HEK293 (cell line): ENCODE measurements at regions not wholly inside any gene's neighbourhood (a gene's known extent, or its start where the extent isn't known, plus 50 kb on each side); places are given as distances from the start of the nearest gene placed in this dataset.

Experiments used
- CTCF ChIA-PET: fragments of 350-600 bp; formaldehyde crosslinking; extraction: SDS; loops from one replicate; lab custom pipeline; 2021; ENCODE audit warnings: antibody characterized with exemption; lab: Yijun Ruan, JAX
- POLR2A ChIA-PET: fragments of 300-600 bp; formaldehyde crosslinking; extraction: SDS; loops from one replicate; lab custom pipeline; 2020; ENCODE audit warnings: antibody characterized with exemption, inconsistent platforms; lab: Yijun Ruan, JAX
- H3K27ac ChIP-seq: fragments of 200-500 bp; sonication (Bioruptor generic); 2 replicates; pipeline ENCODE4 v1.5.1; 2014; ENCODE audit warnings: low read depth, low read length, control low read depth, inconsistent platforms; ENCODE audit errors: extremely low read depth
- H3K36me3 ChIP-seq, 2 experiments: fragments of 200-500 bp in 1 of 2; sonication (Bioruptor generic) in 1 of 2; 1 replicate in 1 of 2; 2 replicates in 1 of 2; pipeline ENCODE4 v1.5.1; 2014 to 2017; ENCODE audit warnings: inconsistent platforms in 2 of 2, low read length in 2 of 2; ENCODE audit not compliant: control insufficient read depth in 2 of 2, insufficient read depth in 1 of 2
- H3K4me1 ChIP-seq: fragments of 200-500 bp; sonication (Bioruptor generic); 2 replicates; pipeline ENCODE4 v1.5.1; 2014; ENCODE audit warnings: mild to moderate bottlenecking, low read length, inconsistent platforms; ENCODE audit not compliant: control insufficient read depth, insufficient read depth
- H3K4me3 ChIP-seq: 2 replicates; pipeline ENCODE4 v1.5.1; 2011; ENCODE audit warnings: low read depth, mild to moderate bottlenecking, control low read depth, low read length, moderate library complexity
- H3K9me3 ChIP-seq: fragments of 200-500 bp; sonication (Bioruptor generic); 2 replicates; pipeline ENCODE4 v1.5.1; 2014; ENCODE audit warnings: low read depth, low read length, inconsistent platforms; ENCODE audit not compliant: control insufficient read depth, insufficient read depth
- BCL11A ChIP-seq: fragments of 450-650 bp; formaldehyde crosslinking; IDR thresholded peaks from 2 replicates; pipeline ENCODE4 v1.5.1; 2016; ENCODE audit warnings: low read depth, missing biosample characterization, missing genetic modification characterization
- GLI2 ChIP-seq: fragments of 450-650 bp; formaldehyde crosslinking; IDR thresholded peaks from 2 replicates; pipeline ENCODE4; 2017; ENCODE audit warnings: missing biosample characterization, missing genetic modification characterization, low read depth, borderline replicate concordance
- SCRT2 ChIP-seq: fragments of 450-650 bp; formaldehyde crosslinking; IDR thresholded peaks from 2 replicates; pipeline ENCODE4 v1.5.1; 2016; ENCODE audit warnings: missing biosample characterization, missing genetic modification characterization
- SP3 ChIP-seq: fragments of 450-650 bp; formaldehyde crosslinking; IDR thresholded peaks from 2 replicates; pipeline ENCODE4 v1.5.1; 2016; ENCODE audit warnings: missing biosample characterization, missing genetic modification characterization
- ZBTB20 ChIP-seq: fragments of 450-650 bp; formaldehyde crosslinking; IDR thresholded peaks from 2 replicates; pipeline ENCODE4 v1.5.1; 2016; ENCODE audit warnings: missing biosample characterization, missing genetic modification characterization
- ZFP3 ChIP-seq: fragments of 450-650 bp; formaldehyde crosslinking; IDR thresholded peaks from 2 replicates; pipeline ENCODE4 v1.5.1; 2016; ENCODE audit warnings: low read depth, missing biosample characterization, missing genetic modification characterization
- ZNF214 ChIP-seq: fragments of 450-650 bp; formaldehyde crosslinking; IDR thresholded peaks from 2 replicates; pipeline ENCODE4 v1.5.1; 2017; ENCODE audit warnings: missing biosample characterization, mild to moderate bottlenecking, missing genetic modification characterization, borderline replicate concordance
- ZNF221 ChIP-seq: fragments of 450-650 bp; formaldehyde crosslinking; IDR thresholded peaks from 2 replicates; pipeline ENCODE4 v1.5.1; 2017; ENCODE audit warnings: missing biosample characterization, missing genetic modification characterization, borderline replicate concordance
- ZNF223 ChIP-seq: fragments of 450-650 bp; formaldehyde crosslinking; IDR thresholded peaks from 2 replicates; pipeline ENCODE4 v1.5.1; 2016; ENCODE audit warnings: missing biosample characterization, missing genetic modification characterization
- ZNF248 ChIP-seq: fragments of 450-650 bp; formaldehyde crosslinking; IDR thresholded peaks from 2 replicates; pipeline ENCODE4 v1.5.1; 2017; ENCODE audit warnings: missing biosample characterization, missing genetic modification characterization
- ZNF302 ChIP-seq: fragments of 450-650 bp; formaldehyde crosslinking; IDR thresholded peaks from 2 replicates; pipeline ENCODE4 v1.5.1; 2016; ENCODE audit warnings: missing biosample characterization, missing genetic modification characterization, low read depth
- ZNF37A ChIP-seq: fragments of 450-650 bp; IDR thresholded peaks from 2 replicates; pipeline ENCODE4 v1.5.1; 2018; ENCODE audit warnings: missing biosample characterization, missing genetic modification characterization
- ZNF548 ChIP-seq: fragments of 450-650 bp; formaldehyde crosslinking; IDR thresholded peaks from 2 replicates; pipeline ENCODE4 v1.5.1; 2016; ENCODE audit warnings: missing biosample characterization, missing genetic modification characterization
- ZNF776 ChIP-seq: fragments of 450-650 bp; formaldehyde crosslinking; IDR thresholded peaks from 2 replicates; pipeline ENCODE4 v1.5.0; 2017; ENCODE audit warnings: missing biosample characterization, missing genetic modification characterization, borderline replicate concordance
- TF ChIP-seq, protein P1 (sequence below): fragments of 450-650 bp; formaldehyde crosslinking; IDR thresholded peaks from 2 replicates; pipeline ENCODE4 v1.5.1; 2016; ENCODE audit warnings: missing biosample characterization, missing genetic modification characterization, low read depth
- TF ChIP-seq, protein P2 (sequence below): fragments of 450-650 bp; formaldehyde crosslinking; IDR thresholded peaks from 2 replicates; pipeline ENCODE4 v1.5.1; 2016; ENCODE audit warnings: missing biosample characterization, missing genetic modification characterization
- TF ChIP-seq, protein P3 (sequence below): fragments of 450-650 bp; formaldehyde crosslinking; IDR thresholded peaks from 2 replicates; pipeline ENCODE4 v1.5.1; 2016; ENCODE audit warnings: missing biosample characterization, missing genetic modification characterization
- TF ChIP-seq, protein P4 (sequence below): fragments of 450-650 bp; formaldehyde crosslinking; IDR thresholded peaks from 2 replicates; pipeline ENCODE4; 2016; ENCODE audit warnings: missing biosample characterization, missing genetic modification characterization
- TF ChIP-seq, protein P5 (sequence below): fragments of 450-650 bp; formaldehyde crosslinking; IDR thresholded peaks from 2 replicates; pipeline ENCODE4 v1.5.1; 2016; ENCODE audit warnings: missing biosample characterization, missing genetic modification characterization
- TF ChIP-seq, protein P6 (sequence below): fragments of 450-650 bp; formaldehyde crosslinking; IDR thresholded peaks from 2 replicates; pipeline ENCODE4 v1.5.1; 2017; ENCODE audit warnings: missing biosample characterization, missing genetic modification characterization
- TF ChIP-seq, protein P7 (sequence below): fragments of 450-650 bp; formaldehyde crosslinking; IDR thresholded peaks from 2 replicates; pipeline ENCODE4 v1.5.1; 2016; ENCODE audit warnings: missing biosample characterization, missing genetic modification characterization

DNA sequence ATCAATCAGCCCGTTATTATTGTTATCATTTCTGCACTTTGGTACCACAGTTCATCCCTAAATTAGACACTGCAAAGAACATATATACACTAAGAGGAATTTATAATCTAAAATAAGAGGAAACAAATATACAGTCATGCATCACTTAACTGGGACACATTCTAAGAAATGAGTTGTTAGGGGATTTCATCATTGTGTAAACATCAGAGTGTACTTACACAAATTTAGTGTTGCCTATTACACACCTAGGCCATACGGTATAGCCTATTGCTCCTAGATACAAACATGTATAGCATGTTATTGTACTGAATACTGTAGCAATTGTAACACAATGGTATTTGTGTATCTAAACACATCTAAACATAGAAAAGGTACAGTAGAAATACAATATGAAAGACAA lies 190.5 kb downstream of the BMP4 start:
- Histone ChIP-seq H3K4me3 (no peak overlapping the region), H3K4me1 (no peaks in the 10 kb centered on the region), H3K9me3 (no peaks in the 10 kb centered on the region), H3K27ac (no peak overlapping the region), H3K36me3 (no peaks in the 10 kb centered on the region)
- TF ChIP-seq ZNF776 (tag by site-specific recombination) (no peak), ZNF223 (no peak), ZNF548 (tag by site-specific recombination) (no peak), SCRT2 (no peak), ZNF37A (tag by site-specific recombination) (no peak), GLI2 (tag by site-specific recombination) (no peak), ZBTB20 (no peak)
- TF ChIP-seq, protein P1, sequence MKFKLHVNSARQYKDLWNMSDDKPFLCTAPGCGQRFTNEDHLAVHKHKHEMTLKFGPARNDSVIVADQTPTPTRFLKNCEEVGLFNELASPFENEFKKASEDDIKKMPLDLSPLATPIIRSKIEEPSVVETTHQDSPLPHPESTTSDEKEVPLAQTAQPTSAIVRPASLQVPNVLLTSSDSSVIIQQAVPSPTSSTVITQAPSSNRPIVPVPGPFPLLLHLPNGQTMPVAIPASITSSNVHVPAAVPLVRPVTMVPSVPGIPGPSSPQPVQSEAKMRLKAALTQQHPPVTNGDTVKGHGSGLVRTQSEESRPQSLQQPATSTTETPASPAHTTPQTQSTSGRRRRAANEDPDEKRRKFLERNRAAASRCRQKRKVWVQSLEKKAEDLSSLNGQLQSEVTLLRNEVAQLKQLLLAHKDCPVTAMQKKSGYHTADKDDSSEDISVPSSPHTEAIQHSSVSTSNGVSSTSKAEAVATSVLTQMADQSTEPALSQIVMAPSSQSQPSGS (tag by site-specific recombination), result no peak
- ChIA-PET CTCF (interaction anchor here (0.9 kb wide), 1 partner anchor 84 kb away, joined by 3 read pairs; no protein-coding TSS in a partner anchor), POLR2A (no interaction called here)

DNA sequence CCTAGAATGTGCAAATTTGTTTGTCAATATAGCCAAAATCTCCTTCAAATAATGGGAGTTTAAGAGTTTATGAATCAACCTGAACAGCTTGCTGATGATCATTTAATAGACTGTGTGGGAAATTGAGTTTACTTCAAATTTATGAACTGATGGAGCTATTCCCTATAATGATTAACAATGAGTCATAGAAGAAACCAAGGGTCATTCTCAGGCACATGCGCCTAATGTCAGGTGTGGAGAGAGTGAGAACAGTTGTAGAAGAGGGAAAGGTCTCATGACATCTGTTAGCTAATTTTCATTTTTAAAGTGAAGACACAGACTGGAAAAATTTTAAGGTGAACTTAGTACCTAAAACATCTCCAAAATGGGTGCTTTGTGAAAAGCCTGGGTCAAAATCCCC lies 191.8 kb downstream of the BMP4 start:
- ChIA-PET CTCF (interaction anchor here (0.9 kb wide), 1 partner anchor 225 kb away, joined by 4 read pairs; no protein-coding TSS in a partner anchor), POLR2A (no interaction called here)
- Histone ChIP-seq H3K36me3 (no peaks in the 10 kb centered on the region), H3K27ac (no peak overlapping the region), H3K4me1 (no peaks in the 10 kb centered on the region), H3K4me3 (no peak overlapping the region), H3K9me3 (no peaks in the 10 kb centered on the region)
- TF ChIP-seq, protein P2, sequence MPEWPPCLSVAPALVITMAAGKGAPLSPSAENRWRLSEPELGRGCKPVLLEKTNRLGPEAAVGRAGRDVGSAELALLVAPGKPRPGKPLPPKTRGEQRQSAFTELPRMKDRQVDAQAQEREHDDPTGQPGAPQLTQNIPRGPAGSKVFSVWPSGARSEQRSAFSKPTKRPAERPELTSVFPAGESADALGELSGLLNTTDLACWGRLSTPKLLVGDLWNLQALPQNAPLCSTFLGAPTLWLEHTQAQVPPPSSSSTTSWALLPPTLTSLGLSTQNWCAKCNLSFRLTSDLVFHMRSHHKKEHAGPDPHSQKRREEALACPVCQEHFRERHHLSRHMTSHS, result no peak
- TF ChIP-seq ZNF214, result no peak
- TF ChIP-seq, protein P3, sequence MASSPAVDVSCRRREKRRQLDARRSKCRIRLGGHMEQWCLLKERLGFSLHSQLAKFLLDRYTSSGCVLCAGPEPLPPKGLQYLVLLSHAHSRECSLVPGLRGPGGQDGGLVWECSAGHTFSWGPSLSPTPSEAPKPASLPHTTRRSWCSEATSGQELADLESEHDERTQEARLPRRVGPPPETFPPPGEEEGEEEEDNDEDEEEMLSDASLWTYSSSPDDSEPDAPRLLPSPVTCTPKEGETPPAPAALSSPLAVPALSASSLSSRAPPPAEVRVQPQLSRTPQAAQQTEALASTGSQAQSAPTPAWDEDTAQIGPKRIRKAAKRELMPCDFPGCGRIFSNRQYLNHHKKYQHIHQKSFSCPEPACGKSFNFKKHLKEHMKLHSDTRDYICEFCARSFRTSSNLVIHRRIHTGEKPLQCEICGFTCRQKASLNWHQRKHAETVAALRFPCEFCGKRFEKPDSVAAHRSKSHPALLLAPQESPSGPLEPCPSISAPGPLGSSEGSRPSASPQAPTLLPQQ, result no peak
- no peak for TF ChIP-seq ZNF248
- no peak for TF ChIP-seq SP3 (tag by site-specific recombination)
- TF ChIP-seq, protein P4, sequence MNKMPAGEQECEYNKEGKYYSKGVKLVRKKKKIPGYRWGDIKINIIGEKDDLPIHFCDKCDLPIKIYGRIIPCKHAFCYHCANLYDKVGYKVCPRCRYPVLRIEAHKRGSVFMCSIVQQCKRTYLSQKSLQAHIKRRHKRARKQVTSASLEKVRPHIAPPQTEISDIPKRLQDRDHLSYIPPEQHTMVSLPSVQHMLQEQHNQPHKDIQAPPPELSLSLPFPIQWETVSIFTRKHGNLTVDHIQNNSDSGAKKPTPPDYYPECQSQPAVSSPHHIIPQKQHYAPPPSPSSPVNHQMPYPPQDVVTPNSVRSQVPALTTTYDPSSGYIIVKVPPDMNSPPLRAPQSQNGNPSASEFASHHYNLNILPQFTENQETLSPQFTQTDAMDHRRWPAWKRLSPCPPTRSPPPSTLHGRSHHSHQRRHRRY (tag by site-specific recombination), result no peak

DNA sequence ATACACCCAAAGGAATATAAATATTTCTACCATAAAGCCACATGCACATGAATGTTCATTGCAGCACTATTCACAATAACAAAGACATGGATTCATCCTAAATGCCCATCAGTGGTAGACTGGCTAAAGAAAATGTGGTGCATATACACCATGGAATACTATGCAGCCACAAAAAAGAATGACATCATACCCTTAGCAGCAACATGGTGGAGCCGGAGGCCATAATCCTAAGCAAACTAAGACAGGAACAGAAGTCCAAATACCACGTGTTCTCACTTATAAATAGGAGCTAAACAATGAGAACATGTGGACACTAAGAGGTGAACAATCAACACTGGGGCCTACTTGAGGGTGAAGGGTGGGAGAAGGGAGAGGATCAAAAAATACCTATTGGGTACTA lies 198.5 kb downstream of the BMP4 start:
- CTCF ChIA-PET, result interaction anchor here (0.6 kb wide), 1 partner anchor 146 kb away, joined by 5 read pairs; no protein-coding TSS in a partner anchor
- no peaks in the 10 kb centered on the region for H3K36me3 ChIP-seq
- no peaks in the 10 kb centered on the region for H3K4me1 ChIP-seq
- H3K27ac ChIP-seq, result no peak overlapping the region
- no peaks in the 10 kb centered on the region for H3K9me3 ChIP-seq
- POLR2A ChIA-PET, result no interaction called here
- H3K4me3 ChIP-seq, result no peak overlapping the region
- no peak for TF ChIP-seq BCL11A
- TF ChIP-seq ZNF548 (tag by site-specific recombination), result no peak
- TF ChIP-seq ZBTB20, result no peak
- no peak for TF ChIP-seq ZNF302 (tag by site-specific recombination)
- TF ChIP-seq, protein P5, sequence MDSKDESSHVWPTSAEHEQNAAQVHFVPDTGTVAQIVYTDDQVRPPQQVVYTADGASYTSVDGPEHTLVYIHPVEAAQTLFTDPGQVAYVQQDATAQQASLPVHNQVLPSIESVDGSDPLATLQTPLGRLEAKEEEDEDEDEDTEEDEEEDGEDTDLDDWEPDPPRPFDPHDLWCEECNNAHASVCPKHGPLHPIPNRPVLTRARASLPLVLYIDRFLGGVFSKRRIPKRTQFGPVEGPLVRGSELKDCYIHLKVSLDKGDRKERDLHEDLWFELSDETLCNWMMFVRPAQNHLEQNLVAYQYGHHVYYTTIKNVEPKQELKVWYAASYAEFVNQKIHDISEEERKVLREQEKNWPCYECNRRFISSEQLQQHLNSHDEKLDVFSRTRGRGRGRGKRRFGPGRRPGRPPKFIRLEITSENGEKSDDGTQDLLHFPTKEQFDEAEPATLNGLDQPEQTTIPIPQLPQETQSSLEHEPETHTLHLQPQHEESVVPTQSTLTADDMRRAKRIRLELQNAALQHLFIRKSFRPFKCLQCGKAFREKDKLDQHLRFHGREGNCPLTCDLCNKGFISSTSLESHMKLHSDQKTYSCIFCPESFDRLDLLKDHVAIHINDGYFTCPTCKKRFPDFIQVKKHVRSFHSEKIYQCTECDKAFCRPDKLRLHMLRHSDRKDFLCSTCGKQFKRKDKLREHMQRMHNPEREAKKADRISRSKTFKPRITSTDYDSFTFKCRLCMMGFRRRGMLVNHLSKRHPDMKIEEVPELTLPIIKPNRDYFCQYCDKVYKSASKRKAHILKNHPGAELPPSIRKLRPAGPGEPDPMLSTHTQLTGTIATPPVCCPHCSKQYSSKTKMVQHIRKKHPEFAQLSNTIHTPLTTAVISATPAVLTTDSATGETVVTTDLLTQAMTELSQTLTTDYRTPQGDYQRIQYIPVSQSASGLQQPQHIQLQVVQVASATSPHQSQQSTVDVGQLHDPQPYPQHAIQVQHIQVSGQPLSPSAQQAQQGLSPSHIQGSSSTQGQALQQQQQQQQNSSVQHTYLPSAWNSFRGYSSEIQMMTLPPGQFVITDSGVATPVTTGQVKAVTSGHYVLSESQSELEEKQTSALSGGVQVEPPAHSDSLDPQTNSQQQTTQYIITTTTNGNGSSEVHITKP (tag by site-specific recombination), result no peak
- no peak for TF ChIP-seq ZNF221 (tag by site-specific recombination)
- TF ChIP-seq, protein P6, sequence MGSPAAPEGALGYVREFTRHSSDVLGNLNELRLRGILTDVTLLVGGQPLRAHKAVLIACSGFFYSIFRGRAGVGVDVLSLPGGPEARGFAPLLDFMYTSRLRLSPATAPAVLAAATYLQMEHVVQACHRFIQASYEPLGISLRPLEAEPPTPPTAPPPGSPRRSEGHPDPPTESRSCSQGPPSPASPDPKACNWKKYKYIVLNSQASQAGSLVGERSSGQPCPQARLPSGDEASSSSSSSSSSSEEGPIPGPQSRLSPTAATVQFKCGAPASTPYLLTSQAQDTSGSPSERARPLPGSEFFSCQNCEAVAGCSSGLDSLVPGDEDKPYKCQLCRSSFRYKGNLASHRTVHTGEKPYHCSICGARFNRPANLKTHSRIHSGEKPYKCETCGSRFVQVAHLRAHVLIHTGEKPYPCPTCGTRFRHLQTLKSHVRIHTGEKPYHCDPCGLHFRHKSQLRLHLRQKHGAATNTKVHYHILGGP, result no peak
- no peak for TF ChIP-seq ZFP3 (tag by site-specific recombination)
- TF ChIP-seq, protein P7, sequence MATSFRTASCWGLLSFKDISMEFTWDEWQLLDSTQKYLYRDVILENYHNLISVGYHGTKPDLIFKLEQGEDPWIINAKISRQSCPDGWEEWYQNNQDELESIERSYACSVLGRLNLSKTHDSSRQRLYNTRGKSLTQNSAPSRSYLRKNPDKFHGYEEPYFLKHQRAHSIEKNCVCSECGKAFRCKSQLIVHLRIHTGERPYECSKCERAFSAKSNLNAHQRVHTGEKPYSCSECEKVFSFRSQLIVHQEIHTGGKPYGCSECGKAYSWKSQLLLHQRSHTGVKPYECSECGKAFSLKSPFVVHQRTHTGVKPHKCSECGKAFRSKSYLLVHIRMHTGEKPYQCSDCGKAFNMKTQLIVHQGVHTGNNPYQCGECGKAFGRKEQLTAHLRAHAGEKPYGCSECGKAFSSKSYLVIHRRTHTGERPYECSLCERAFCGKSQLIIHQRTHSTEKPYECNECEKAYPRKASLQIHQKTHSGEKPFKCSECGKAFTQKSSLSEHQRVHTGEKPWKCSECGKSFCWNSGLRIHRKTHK (tag by site-specific recombination), result no peak
